Astrocyte (in vitro differentiated cells and primary cell): ENCODE measurements at regions not wholly inside any gene's neighbourhood (a gene's known extent, or its start where the extent isn't known, plus 50 kb on each side); places are given as distances from the start of the nearest gene placed in this dataset.

Experiments
- CTCF ChIP-seq: IDR thresholded peaks from 2 replicates; pipeline ENCODE4 v1.5.1; 2011; ENCODE audit warnings: low read depth, mild to moderate bottlenecking, inconsistent platforms, low read length, moderate library complexity; ENCODE audit not compliant: insufficient read depth
- EZH2 ChIP-seq: IDR thresholded peaks from 2 replicates; pipeline ENCODE4 v1.6.1; 2012; ENCODE audit warnings: mild to moderate bottlenecking, low read length, inconsistent platforms; ENCODE audit not compliant: insufficient read depth

DNA sequence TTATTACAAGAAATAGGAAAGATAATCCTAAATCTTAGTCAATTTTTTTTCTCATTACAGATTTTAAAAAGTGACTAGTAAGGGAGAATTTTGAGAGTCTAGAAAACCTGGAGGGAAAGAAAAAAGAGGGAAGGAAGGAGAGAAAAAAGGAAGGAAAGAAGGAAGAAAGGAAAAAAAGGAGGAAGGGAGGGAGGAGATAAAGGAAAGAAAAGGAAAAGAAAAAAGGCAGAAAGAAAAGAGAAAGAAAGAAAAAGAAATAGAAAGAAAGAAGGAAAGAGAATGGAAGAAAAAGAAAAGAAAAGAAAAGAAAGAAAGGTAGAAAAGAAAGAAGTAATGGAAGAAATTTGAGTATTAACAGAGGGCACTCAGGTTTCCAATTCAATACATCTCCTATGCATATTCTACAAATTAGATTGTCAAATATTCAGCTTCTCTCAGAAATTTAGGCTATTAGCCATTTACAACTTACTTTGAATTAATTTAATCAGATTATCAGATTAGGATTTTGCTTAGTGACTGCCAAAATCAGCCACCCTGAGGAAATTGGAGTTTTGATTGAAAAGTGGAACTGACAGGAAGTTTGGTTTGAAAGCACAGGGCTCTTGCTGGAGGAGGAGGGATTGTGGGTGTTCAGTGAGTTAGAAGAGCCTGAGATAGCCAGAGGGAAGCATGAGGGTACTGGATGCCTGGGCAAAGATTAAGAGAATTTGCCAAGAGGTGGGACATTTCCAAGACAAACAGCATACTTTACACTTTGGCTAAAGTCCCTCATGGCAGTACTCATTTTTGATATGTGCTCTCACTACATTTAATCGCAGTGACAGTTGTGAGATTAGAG, 677.8 kb downstream of the USP25 start:
- TF ChIP-seq EZH2 (no peak), CTCF (no peak)
